OCI-LY7 (cell line): ENCODE measurements at regions not wholly inside any gene's neighbourhood (a gene's known extent, or its start where the extent isn't known, plus 50 kb on each side); places are given as distances from the start of the nearest gene placed in this dataset.

Experiments
- BruUV-seq: library from RNA; stranded (reverse); fragments of 400-500 nt; replicated peaks from 2 replicates; lab custom pipeline; 2021; lab: Mats Ljungman, UMichigan
- CTCF ChIA-PET: fragments of 300-600 bp; sonication (Branson Sonifier 250); formaldehyde crosslinking; loops from one replicate; lab custom pipeline; 2022; ENCODE audit warnings: antibody characterized with exemption; ENCODE audit not compliant: unreplicated experiment; lab: Charles Lee
- POLR2A ChIA-PET: fragments of 300-600 bp; sonication (Branson Sonifier 250); formaldehyde crosslinking; loops from one replicate; lab custom pipeline; 2022; ENCODE audit warnings: antibody characterized with exemption; lab: Charles Lee
- DNase-seq: peaks from one replicate; pipeline ENCODE4 v3.0.0-alpha.2; 2015; ENCODE audit warnings: low spot score
- H2AFZ ChIP-seq: fragments of 200-600 bp; sonication (generic), shearing (Covaris generic); 2 replicates; pipeline ENCODE4 v1.6.1; 2014; ENCODE audit warnings: mild to moderate bottlenecking, antibody characterized with exemption, low read length, moderate library complexity
- H3K27ac ChIP-seq: fragments of 200-600 bp; sonication (generic); 2 replicates; pipeline ENCODE4 v1.5.1; 2014; ENCODE audit warnings: mixed run types, low read depth, mild to moderate bottlenecking, moderate library complexity, low read length, inconsistent platforms; ENCODE audit not compliant: poor library complexity, severe bottlenecking
- H3K36me3 ChIP-seq: fragments of 200-600 bp; sonication (generic); 2 replicates; pipeline ENCODE4 v1.6.1; 2014; ENCODE audit warnings: mild to moderate bottlenecking, antibody characterized with exemption, low read length, moderate library complexity, mixed read lengths; ENCODE audit not compliant: insufficient read depth
- H3K4me1 ChIP-seq: fragments of 200-600 bp; sonication (generic); 2 replicates; pipeline ENCODE4 v1.5.1; 2014; ENCODE audit warnings: mild to moderate bottlenecking, low read length; ENCODE audit not compliant: insufficient read depth, poor library complexity, severe bottlenecking
- H3K4me2 ChIP-seq: fragments of 200-600 bp; sonication (generic); 2 replicates; pipeline ENCODE4 v1.6.1; 2014; ENCODE audit warnings: mild to moderate bottlenecking, low read length
- H3K4me3 ChIP-seq: fragments of 200-600 bp; sonication (generic); 2 replicates; pipeline ENCODE4 v1.5.1; 2014; ENCODE audit warnings: mild to moderate bottlenecking, low read depth, low read length; ENCODE audit not compliant: poor library complexity, severe bottlenecking
- H3K79me2 ChIP-seq: fragments of 200-600 bp; sonication (generic); 2 replicates; pipeline ENCODE4 v1.6.1; 2016; ENCODE audit warnings: low read depth, mild to moderate bottlenecking, low read length, moderate library complexity, mixed read lengths; ENCODE audit not compliant: insufficient read depth
- H3K9me2 ChIP-seq: fragments of 200-600 bp; sonication (generic); 2 replicates; pipeline ENCODE4 v1.6.1; 2016; ENCODE audit warnings: mild to moderate bottlenecking, low read length, mixed read lengths; ENCODE audit not compliant: insufficient read depth
- H3K9me3 ChIP-seq: fragments of 200-600 bp; sonication (generic); 2 replicates; pipeline ENCODE4 v1.6.1; 2014; ENCODE audit warnings: mild to moderate bottlenecking, mixed run types, low read length, mixed read lengths
- H4K20me1 ChIP-seq: fragments of 200-600 bp; sonication (generic); 2 replicates; pipeline ENCODE4 v1.6.1; 2014; ENCODE audit warnings: mild to moderate bottlenecking, antibody characterized with exemption, low read length, moderate library complexity, mixed read lengths; ENCODE audit not compliant: insufficient read depth
- EZH2phosphoT487 ChIP-seq: fragments of 200-600 bp; sonication (generic); IDR thresholded peaks from 2 replicates; pipeline ENCODE4 v1.6.1; 2018; ENCODE audit warnings: low read depth, borderline replicate concordance, mild to moderate bottlenecking, mixed run types, antibody characterized with exemption, low read length, moderate library complexity, mixed read lengths
- intact Hi-C: fragments of 100-400 bp; cut with micrococcal nuclease; formaldehyde crosslinking; loops from one replicate; pipeline ENCODE4 v1.10.0; 2022; ENCODE audit not compliant: unreplicated experiment
- TF ChIP-seq, protein P1 (sequence below): fragments of 200-600 bp; sonication (generic); conservative IDR thresholded peaks from 2 replicates; pipeline ENCODE4 v1.5.1; 2014; ENCODE audit warnings: mild to moderate bottlenecking, antibody characterized with exemption, low read length, moderate library complexity, mixed read lengths

DNA sequence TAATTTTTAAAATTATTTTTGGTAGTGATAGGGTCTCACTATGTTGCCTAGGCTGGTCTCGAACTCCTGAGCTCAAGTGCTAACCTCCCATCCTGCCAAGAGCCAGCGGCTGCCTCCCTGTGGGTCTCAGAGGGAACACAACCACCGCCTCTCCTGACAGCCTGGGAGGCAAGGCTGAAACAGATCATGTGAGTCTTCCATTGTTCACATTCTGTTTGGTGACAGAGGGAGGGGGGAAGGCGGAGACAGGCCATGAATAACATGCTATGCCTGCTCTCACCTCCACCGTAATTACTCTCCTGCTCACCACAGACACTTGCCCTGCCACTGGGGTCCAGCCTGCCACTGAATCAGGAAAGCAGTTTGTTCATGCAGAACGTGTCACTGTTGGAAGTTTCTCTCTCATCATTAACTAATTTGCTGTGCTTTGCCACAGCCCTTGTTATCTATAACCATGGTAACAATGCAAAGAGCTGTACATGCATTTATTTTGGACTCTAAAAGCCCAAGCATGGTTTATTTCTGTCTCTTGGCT is 78.4 kb upstream of the RASGRF1 start:
- Histone ChIP-seq H3K9me2 (no peaks in the 10 kb centered on the region), H3K36me3 (no peaks in the 10 kb centered on the region), H3K4me1 (peaks cover 4% of the 10 kb centered on the region), H3K27ac (no peak overlapping the region), H3K4me2 (no peak overlapping the region), H2AFZ (no peak overlapping the region), H3K9me3 (no peaks in the 10 kb centered on the region), H4K20me1 (no peaks in the 10 kb centered on the region), H3K4me3 (no peak overlapping the region), H3K79me2 (no peaks in the 10 kb centered on the region)
- DNase-seq: no peak
- ChIA-PET POLR2A (no interaction called here), CTCF (no interaction called here)
- no TSS peak for BruUV-seq
- intact Hi-C loops: no loop called here
- TF ChIP-seq EZH2phosphoT487: no peak
- TF ChIP-seq, protein P1, sequence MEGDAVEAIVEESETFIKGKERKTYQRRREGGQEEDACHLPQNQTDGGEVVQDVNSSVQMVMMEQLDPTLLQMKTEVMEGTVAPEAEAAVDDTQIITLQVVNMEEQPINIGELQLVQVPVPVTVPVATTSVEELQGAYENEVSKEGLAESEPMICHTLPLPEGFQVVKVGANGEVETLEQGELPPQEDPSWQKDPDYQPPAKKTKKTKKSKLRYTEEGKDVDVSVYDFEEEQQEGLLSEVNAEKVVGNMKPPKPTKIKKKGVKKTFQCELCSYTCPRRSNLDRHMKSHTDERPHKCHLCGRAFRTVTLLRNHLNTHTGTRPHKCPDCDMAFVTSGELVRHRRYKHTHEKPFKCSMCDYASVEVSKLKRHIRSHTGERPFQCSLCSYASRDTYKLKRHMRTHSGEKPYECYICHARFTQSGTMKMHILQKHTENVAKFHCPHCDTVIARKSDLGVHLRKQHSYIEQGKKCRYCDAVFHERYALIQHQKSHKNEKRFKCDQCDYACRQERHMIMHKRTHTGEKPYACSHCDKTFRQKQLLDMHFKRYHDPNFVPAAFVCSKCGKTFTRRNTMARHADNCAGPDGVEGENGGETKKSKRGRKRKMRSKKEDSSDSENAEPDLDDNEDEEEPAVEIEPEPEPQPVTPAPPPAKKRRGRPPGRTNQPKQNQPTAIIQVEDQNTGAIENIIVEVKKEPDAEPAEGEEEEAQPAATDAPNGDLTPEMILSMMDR: no peak

DNA sequence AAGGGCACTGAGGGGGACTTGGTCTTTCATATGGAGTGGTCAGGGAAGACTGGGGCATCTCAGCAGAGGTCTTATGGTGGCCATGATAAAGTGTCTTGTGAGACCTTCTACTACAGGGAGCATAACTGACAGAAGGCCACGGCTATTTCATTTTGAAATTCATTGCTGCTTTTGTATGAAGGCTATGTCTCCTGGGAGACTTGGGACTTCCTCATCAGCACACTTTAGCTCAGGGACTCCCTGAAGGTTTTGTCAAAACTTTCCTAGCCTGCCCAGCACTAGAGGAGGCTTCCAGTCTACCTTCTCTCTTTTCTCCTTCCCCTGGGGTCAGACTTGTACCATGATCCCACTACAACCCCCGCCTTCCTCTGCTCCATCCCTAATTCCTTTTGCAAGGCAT is 77.2 kb upstream of the RASGRF1 start:
- peaks cover 4% of the 10 kb centered on the region for H3K4me1 ChIP-seq
- no peaks in the 10 kb centered on the region for H3K9me3 ChIP-seq
- intact Hi-C loops: no loop called here
- no peaks in the 10 kb centered on the region for H3K79me2 ChIP-seq
- ChIA-PET POLR2A (no interaction called here), CTCF (no interaction called here)
- H3K4me2 ChIP-seq: no peak overlapping the region
- no peak overlapping the region for H3K4me3 ChIP-seq
- no peak overlapping the region for H2AFZ ChIP-seq
- no peak overlapping the region for H3K27ac ChIP-seq
- H4K20me1 ChIP-seq: no peaks in the 10 kb centered on the region
- TF ChIP-seq, protein P1: no peak
- TF ChIP-seq EZH2phosphoT487: no peak
- DNase-seq: no peak
- H3K9me2 ChIP-seq: no peaks in the 10 kb centered on the region
- H3K36me3 ChIP-seq: no peaks in the 10 kb centered on the region
- no TSS peak for BruUV-seq

DNA sequence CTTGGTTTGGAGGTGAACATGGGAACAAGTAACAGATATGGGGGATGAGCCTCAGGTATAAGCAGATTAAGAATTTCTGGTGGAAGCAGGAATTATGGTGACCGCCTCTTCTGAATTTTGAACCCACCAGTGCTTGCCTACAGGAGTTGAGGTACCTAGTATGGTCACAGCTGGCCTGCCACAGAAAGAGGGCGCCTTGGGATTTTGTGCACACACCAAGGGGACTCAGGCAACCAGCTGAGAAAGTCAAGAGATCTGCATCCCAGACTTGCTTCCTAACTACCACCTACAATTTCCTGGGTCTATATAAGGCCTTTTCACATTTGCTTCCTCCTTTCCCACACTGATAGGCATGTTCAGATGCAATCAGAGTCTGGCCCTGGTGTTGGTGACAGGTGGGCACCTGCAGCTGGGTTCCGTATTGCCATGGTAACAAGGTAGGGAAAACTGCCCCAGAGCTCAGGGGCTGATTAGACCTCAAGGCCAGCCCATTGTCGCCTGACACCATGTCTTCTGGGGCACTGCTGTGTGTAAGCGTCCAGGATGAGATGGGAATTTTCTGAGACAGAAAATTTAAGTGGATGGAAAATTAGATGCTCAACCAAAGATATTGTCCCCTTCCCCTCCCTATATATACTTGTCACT is 75.9 kb upstream of the RASGRF1 start:
- Histone ChIP-seq H3K4me3 (no peak overlapping the region), H3K4me2 (no peak overlapping the region), H3K9me2 (no peaks in the 10 kb centered on the region), H4K20me1 (no peaks in the 10 kb centered on the region), H3K79me2 (no peaks in the 10 kb centered on the region), H3K4me1 (peaks cover 4% of the 10 kb centered on the region), H3K36me3 (no peaks in the 10 kb centered on the region), H2AFZ (no peak overlapping the region), H3K9me3 (no peaks in the 10 kb centered on the region), H3K27ac (no peak overlapping the region)
- no TSS peak for BruUV-seq
- no peak for TF ChIP-seq EZH2phosphoT487
- TF ChIP-seq, protein P1: no peak
- intact Hi-C loops: no loop called here
- ChIA-PET CTCF (no interaction called here), POLR2A (no interaction called here)
- no peak for DNase-seq
